CD14-positive monocyte (primary cell): ENCODE measurements at regions not wholly inside any gene's neighbourhood (a gene's known extent, or its start where the extent isn't known, plus 50 kb on each side); places are given as distances from the start of the nearest gene placed in this dataset.
A peak's percentile ranks its signal among the peaks of the same experiment; 100 is the strongest.

Experiments used
- DNase-seq, 3 donors: peaks; one replicate each; pipeline ENCODE4 v3.0.0-alpha.2; 2011 to 2022
- H2AFZ ChIP-seq: 2 replicates; pipeline ENCODE4 v1.6.0; 2012; ENCODE audit warnings: mild to moderate bottlenecking, low read depth, low read length, inconsistent platforms; ENCODE audit not compliant: insufficient read depth, poor library complexity, severe bottlenecking
- H3K27ac ChIP-seq, 2 donors: 1 replicate in 1 of 2; 2 replicates in 1 of 2; pipeline ENCODE4 v1.5.1; 2012 to 2013; ENCODE audit warnings: low read length in 2 of 2, control low read depth in 1 of 2, inconsistent platforms in 1 of 2, low read depth in 1 of 2, mild to moderate bottlenecking in 1 of 2
- H3K27me3 ChIP-seq, 2 donors: one replicate each; pipeline versions ENCODE4 v1.6.0 to v1.6.1; 2011 to 2013; ENCODE audit warnings: low read length in 2 of 2; ENCODE audit not compliant: control insufficient read depth in 2 of 2, insufficient read depth in 2 of 2
- H3K36me3 ChIP-seq, 2 donors: replicated peaks in 1 of 2; 1 replicate in 1 of 2; 2 replicates in 1 of 2; pipeline versions ENCODE4 v1.5.1 to v1.6.1; 2012 to 2013; ENCODE audit warnings: low read length in 2 of 2, control low read depth in 1 of 2, inconsistent platforms in 1 of 2, mild to moderate bottlenecking in 1 of 2; ENCODE audit not compliant: insufficient read depth in 2 of 2, control insufficient read depth in 1 of 2
- H3K4me1 ChIP-seq, 2 donors: 1 replicate in 1 of 2; 2 replicates in 1 of 2; pipeline versions ENCODE4 v1.5.1 to v1.6.1; 2012 to 2013; ENCODE audit warnings: low read length in 2 of 2, control low read depth in 1 of 2, inconsistent platforms in 1 of 2, mild to moderate bottlenecking in 1 of 2, moderate library complexity in 1 of 2; ENCODE audit not compliant: insufficient read depth in 2 of 2, control insufficient read depth in 1 of 2
- H3K4me2 ChIP-seq: replicated peaks from 2 replicates; pipeline ENCODE3; 2012; ENCODE audit warnings: low read length, moderate library complexity, mild to moderate bottlenecking; ENCODE audit not compliant: poor library complexity, severe bottlenecking; ENCODE audit errors: extremely low read depth
- H3K4me3 ChIP-seq, 3 experiments: fragments of 200-600 bp in 1 of 3; sonication (generic) in 1 of 3; replicated peaks in 1 of 3; 1 replicate in 2 of 3; 2 replicates in 1 of 3; pipeline ENCODE4 v1.5.1; 2011 to 2013; ENCODE audit warnings: low read length in 3 of 3, mild to moderate bottlenecking in 3 of 3, control low read depth in 2 of 3, low read depth in 2 of 3, inconsistent platforms in 1 of 3, moderate library complexity in 1 of 3
- H3K79me2 ChIP-seq: 2 replicates; pipeline ENCODE4 v1.6.0; 2012; ENCODE audit warnings: mild to moderate bottlenecking, control low read depth, inconsistent platforms, low read length, moderate library complexity; ENCODE audit not compliant: insufficient read depth
- H3K9ac ChIP-seq: 2 replicates; pipeline ENCODE4 v1.6.0; 2017; ENCODE audit warnings: low read length, mild to moderate bottlenecking; ENCODE audit not compliant: insufficient read depth, poor library complexity, severe bottlenecking
- H3K9me3 ChIP-seq, 2 donors: replicated peaks in 1 of 2; 1 replicate in 1 of 2; 2 replicates in 1 of 2; pipeline versions ENCODE4 v1.5.1 to v1.6.1; 2012 to 2013; ENCODE audit warnings: low read length in 2 of 2, control low read depth in 1 of 2; ENCODE audit not compliant: control insufficient read depth in 1 of 2, insufficient read depth in 1 of 2
- H4K20me1 ChIP-seq: 2 replicates; pipeline ENCODE4 v1.6.0; 2012; ENCODE audit warnings: mild to moderate bottlenecking, low read length, control low read depth, moderate library complexity; ENCODE audit not compliant: insufficient read depth
- H3K27ac Mint-ChIP-seq, 7 donors: one replicate each; pipeline ENCODE4 v1.8.0; 2020; ENCODE audit warnings: mild to moderate bottlenecking in 7 of 7, mixed read lengths in 7 of 7, moderate library complexity in 6 of 7, inconsistent platforms in 2 of 7
- H3K27me3 Mint-ChIP-seq, 3 donors: one replicate each; pipeline ENCODE4 v1.8.0; 2021 to 2022; ENCODE audit warnings: low read depth in 3 of 3, mild to moderate bottlenecking in 3 of 3, mixed read lengths in 3 of 3, moderate library complexity in 3 of 3, inconsistent platforms in 1 of 3
- H3K36me3 Mint-ChIP-seq, 2 donors: one replicate each; pipeline ENCODE4 v1.8.0; 2020; ENCODE audit warnings: mixed read lengths in 2 of 2, inconsistent platforms in 1 of 2, mild to moderate bottlenecking in 1 of 2
- H3K4me1 Mint-ChIP-seq: one replicate; pipeline ENCODE4 v1.8.0; 2020; ENCODE audit warnings: mild to moderate bottlenecking, mixed read lengths
- H3K4me3 Mint-ChIP-seq, 2 donors: one replicate each; pipeline ENCODE4 v1.8.0; 2020; ENCODE audit warnings: mild to moderate bottlenecking in 2 of 2, mixed read lengths in 2 of 2, moderate library complexity in 1 of 2
- H3K9me3 Mint-ChIP-seq, 7 donors: one replicate each; pipeline ENCODE4 v1.8.0; 2020 to 2022; ENCODE audit warnings: mixed read lengths in 7 of 7, mild to moderate bottlenecking in 6 of 7, moderate library complexity in 6 of 7, inconsistent platforms in 2 of 7
- CTCF ChIP-seq: fragments of 200-600 bp; IDR thresholded peaks from one replicate; pipeline ENCODE4 v1.8.0; 2022; ENCODE audit warnings: antibody characterized with exemption, mild to moderate bottlenecking
- WGBS: methylation state at CpG from one replicate; pipeline ENCODE4 v1.1.5; 2013; ENCODE audit warnings: missing lambda C conversion rate; ENCODE audit not compliant: insufficient coverage; 5-methylcytosine and 5-hydroxymethylcytosine counted together
- intact Hi-C, 2 donors: fragments of 100-400 bp; cut with micrococcal nuclease; formaldehyde crosslinking; loops; one replicate each; pipeline versions ENCODE4 v1.15.0 to v1.15.1; 2023

GRCh38 chrX:40174001-40174853 lies 76.5 kb upstream of the BCOR start:
- peaks cover 7% of the 10 kb centered on the region for H3K79me2 ChIP-seq
- H3K27me3 Mint-ChIP-seq, result peaks cover 2 to 67% (median 5%) of the 10 kb centered on the region in 3 donors
- peak overlapping the region; percentile 92 for H3K9ac ChIP-seq
- peaks cover 78 to 82% of the 10 kb centered on the region in 2 donors for H3K4me1 ChIP-seq
- H3K4me3 Mint-ChIP-seq, result peak overlapping the region; percentile 82 to 91
- H3K9me3 ChIP-seq, result peaks cover 0 to 6% of the 10 kb centered on the region in 2 donors
- peak overlapping the region; percentile 84 to 96 (median 91) for H3K27ac Mint-ChIP-seq
- no peaks in the 10 kb centered on the region for H3K27me3 ChIP-seq
- H3K4me1 Mint-ChIP-seq, result peaks cover 57% of the 10 kb centered on the region
- no peak for TF ChIP-seq CTCF
- peak in 2 of 3 donors; percentile 62 to 66 for DNase-seq
- H3K27ac ChIP-seq, result peak overlapping the region; percentile 95 to 99
- H4K20me1 ChIP-seq, result no peaks in the 10 kb centered on the region
- 3% methylated on average over 8 of the region's 41 CpGs for WGBS
- H3K9me3 Mint-ChIP-seq, result peaks cover 0 to 40% (median 27%) of the 10 kb centered on the region in 7 donors
- peak overlapping the region; percentile 80 for H3K4me2 ChIP-seq
- intact Hi-C loops, result loop anchor here (5.0 to 10.0 kb wide), 5 partner anchors 67 to 419 kb away; no protein-coding TSS in a partner anchor
- peak overlapping the region; percentile 59 for H2AFZ ChIP-seq
- no peaks in the 10 kb centered on the region for H3K36me3 Mint-ChIP-seq
- no peaks in the 10 kb centered on the region for H3K36me3 ChIP-seq
- peak overlapping the region; percentile 7 to 75 (median 32) for H3K4me3 ChIP-seq

GRCh38 chrX:40173143-40174000 lies 75.6 kb upstream of the BCOR start:
- TF ChIP-seq CTCF, result no peak
- Histone ChIP-seq H4K20me1 (no peaks in the 10 kb centered on the region), H3K9ac (peak overlapping the region; percentile 92), H3K4me1 (peaks cover 76 to 80% of the 10 kb centered on the region in 2 donors), H3K9me3 (peaks cover 0 to 6% of the 10 kb centered on the region in 2 donors), H3K79me2 (peaks cover 7% of the 10 kb centered on the region), H3K4me3 (peak overlapping the region in 2 of 3 experiments; percentile 48 to 75), H3K4me2 (peak overlapping the region; percentile 80), H3K36me3 (no peaks in the 10 kb centered on the region), H3K27ac (peak overlapping the region; percentile 95 to 99), H3K27me3 (no peaks in the 10 kb centered on the region), H2AFZ (peak overlapping the region; percentile 21)
- Mint-ChIP-seq H3K4me3 (peak overlapping the region; percentile 82 to 91), H3K36me3 (no peaks in the 10 kb centered on the region), H3K27ac (peak overlapping the region; percentile 19 to 95 (median 76)), H3K27me3 (peaks cover 2 to 73% (median 5%) of the 10 kb centered on the region in 3 donors), H3K9me3 (peaks cover 0 to 43% (median 27%) of the 10 kb centered on the region in 7 donors), H3K4me1 (peaks cover 52% of the 10 kb centered on the region)
- WGBS, result 67% methylated on average over 4 of the region's 17 CpGs
- no peak for DNase-seq
- intact Hi-C loops, result loop anchor here (5.0 to 10.0 kb wide), 5 partner anchors 66 to 419 kb away; no protein-coding TSS in a partner anchor
